DND-41 (cell line): ENCODE measurements at regions not wholly inside any gene's neighbourhood (a gene's known extent, or its start where the extent isn't known, plus 50 kb on each side); places are given as distances from the start of the nearest gene placed in this dataset.
"Not testable (repeated sequence)": the region's sequence is repeated elsewhere in the genome, so short reads cannot be mapped to it uniquely, and the experiment has no call there.

ENCODE experiments used
- ATAC-seq: fragments of 200-7000 bp; cut with Tn5 transposase; 3 replicates; pipeline ENCODE4 v1.9.1; 2021; ENCODE audit warnings: low read depth; ENCODE audit not compliant: insufficient read depth
- DNase-seq: peaks from one replicate; pipeline ENCODE4 v3.0.0-alpha.2; 2020
- H2AFZ ChIP-seq: 2 replicates; pipeline ENCODE4 v1.6.0; 2012; ENCODE audit warnings: low read depth, low read length
- H3K27ac ChIP-seq: 2 replicates; pipeline ENCODE4 v1.5.1; 2012; ENCODE audit warnings: low read length, inconsistent platforms
- H3K27me3 ChIP-seq: fragments of 200-600 bp; sonication (generic); 2 replicates; pipeline ENCODE4 v1.6.0; 2012; ENCODE audit warnings: low read length, mild to moderate bottlenecking, inconsistent platforms; ENCODE audit not compliant: insufficient read depth, poor library complexity
- H3K36me3 ChIP-seq: 2 replicates; pipeline ENCODE4 v1.5.1; 2012; ENCODE audit warnings: low read length, inconsistent platforms; ENCODE audit not compliant: insufficient read depth
- H3K4me1 ChIP-seq: 2 replicates; pipeline ENCODE4 v1.5.1; 2012; ENCODE audit warnings: mild to moderate bottlenecking, low read length; ENCODE audit not compliant: insufficient read depth
- H3K4me2 ChIP-seq: 2 replicates; pipeline ENCODE4 v1.6.0; 2012; ENCODE audit warnings: mild to moderate bottlenecking, moderate library complexity, low read length, inconsistent platforms; ENCODE audit not compliant: insufficient read depth
- H3K4me3 ChIP-seq, 2 experiments: fragments of 200-600 bp in 1 of 2; shearing (Covaris generic) in 1 of 2; 2 replicates each; pipeline ENCODE4 v1.5.1; 2012 to 2016; ENCODE audit warnings: inconsistent platforms in 2 of 2, low read length in 2 of 2, mild to moderate bottlenecking in 2 of 2, low read depth in 1 of 2, moderate library complexity in 1 of 2
- H3K79me2 ChIP-seq: 2 replicates; pipeline ENCODE4 v1.6.0; 2012; ENCODE audit warnings: low read length, inconsistent platforms; ENCODE audit not compliant: insufficient read depth
- H3K9ac ChIP-seq: 2 replicates; pipeline ENCODE4 v1.6.0; 2012; ENCODE audit warnings: low read depth, mild to moderate bottlenecking, inconsistent platforms, low read length, moderate library complexity
- H3K9me3 ChIP-seq: 2 replicates; pipeline ENCODE4 v1.5.1; 2012; ENCODE audit warnings: low read length, moderate library complexity, mild to moderate bottlenecking, inconsistent platforms; ENCODE audit not compliant: insufficient read depth, severe bottlenecking
- H4K20me1 ChIP-seq: 2 replicates; pipeline ENCODE4 v1.6.0; 2012; ENCODE audit warnings: low read length; ENCODE audit not compliant: insufficient read depth
- EZH2 ChIP-seq: IDR thresholded peaks from 3 replicates; pipeline ENCODE4 v1.6.1; 2012; ENCODE audit warnings: borderline replicate concordance, low read depth, mild to moderate bottlenecking, moderate library complexity, low read length, inconsistent platforms; ENCODE audit not compliant: severe bottlenecking
- TF ChIP-seq, protein P1 (sequence below): IDR thresholded peaks from 2 replicates; pipeline ENCODE4 v1.5.1; 2012; ENCODE audit warnings: borderline replicate concordance, low read length, moderate library complexity, mild to moderate bottlenecking; ENCODE audit not compliant: poor library complexity, severe bottlenecking; ENCODE audit errors: extremely low read depth

DNA sequence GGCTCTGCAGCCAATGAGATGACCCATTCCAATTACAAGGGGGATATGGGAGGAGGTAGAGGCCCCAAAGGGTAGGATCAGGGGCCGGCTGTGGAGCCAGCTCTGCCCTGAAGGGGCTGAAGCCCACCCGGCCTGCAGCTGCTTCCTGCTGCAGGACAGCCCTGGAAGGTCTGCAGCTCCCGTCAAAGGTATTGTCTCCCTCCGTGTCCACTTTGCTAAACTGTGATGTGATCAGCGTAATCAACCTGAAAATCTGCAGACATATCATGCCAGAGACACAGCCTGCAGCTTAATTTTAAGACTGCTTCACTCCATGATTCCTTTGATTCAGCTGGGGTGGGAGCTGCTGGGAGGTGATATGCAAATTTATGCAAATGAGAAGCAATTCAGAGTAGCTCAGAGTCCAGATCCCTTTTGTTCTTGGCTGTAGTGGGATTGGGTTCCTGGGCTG lies 90.7 kb downstream of the GADD45G start:
- Histone ChIP-seq H3K4me2 (no peak overlapping the region), H3K27me3 (no peaks in the 10 kb centered on the region), H3K9me3 (no peaks in the 10 kb centered on the region), H2AFZ (no peak overlapping the region), H4K20me1 (no peaks in the 10 kb centered on the region), H3K27ac (no peak overlapping the region), H3K4me3 (no peak overlapping the region), H3K4me1 (peaks cover 10% of the 10 kb centered on the region), H3K9ac (no peak overlapping the region), H3K79me2 (no peaks in the 10 kb centered on the region), H3K36me3 (no peaks in the 10 kb centered on the region)
- TF ChIP-seq EZH2 = no peak
- TF ChIP-seq, protein P1, sequence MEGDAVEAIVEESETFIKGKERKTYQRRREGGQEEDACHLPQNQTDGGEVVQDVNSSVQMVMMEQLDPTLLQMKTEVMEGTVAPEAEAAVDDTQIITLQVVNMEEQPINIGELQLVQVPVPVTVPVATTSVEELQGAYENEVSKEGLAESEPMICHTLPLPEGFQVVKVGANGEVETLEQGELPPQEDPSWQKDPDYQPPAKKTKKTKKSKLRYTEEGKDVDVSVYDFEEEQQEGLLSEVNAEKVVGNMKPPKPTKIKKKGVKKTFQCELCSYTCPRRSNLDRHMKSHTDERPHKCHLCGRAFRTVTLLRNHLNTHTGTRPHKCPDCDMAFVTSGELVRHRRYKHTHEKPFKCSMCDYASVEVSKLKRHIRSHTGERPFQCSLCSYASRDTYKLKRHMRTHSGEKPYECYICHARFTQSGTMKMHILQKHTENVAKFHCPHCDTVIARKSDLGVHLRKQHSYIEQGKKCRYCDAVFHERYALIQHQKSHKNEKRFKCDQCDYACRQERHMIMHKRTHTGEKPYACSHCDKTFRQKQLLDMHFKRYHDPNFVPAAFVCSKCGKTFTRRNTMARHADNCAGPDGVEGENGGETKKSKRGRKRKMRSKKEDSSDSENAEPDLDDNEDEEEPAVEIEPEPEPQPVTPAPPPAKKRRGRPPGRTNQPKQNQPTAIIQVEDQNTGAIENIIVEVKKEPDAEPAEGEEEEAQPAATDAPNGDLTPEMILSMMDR = no peak
- DNase-seq = no peak
- ATAC-seq = no peak

DNA sequence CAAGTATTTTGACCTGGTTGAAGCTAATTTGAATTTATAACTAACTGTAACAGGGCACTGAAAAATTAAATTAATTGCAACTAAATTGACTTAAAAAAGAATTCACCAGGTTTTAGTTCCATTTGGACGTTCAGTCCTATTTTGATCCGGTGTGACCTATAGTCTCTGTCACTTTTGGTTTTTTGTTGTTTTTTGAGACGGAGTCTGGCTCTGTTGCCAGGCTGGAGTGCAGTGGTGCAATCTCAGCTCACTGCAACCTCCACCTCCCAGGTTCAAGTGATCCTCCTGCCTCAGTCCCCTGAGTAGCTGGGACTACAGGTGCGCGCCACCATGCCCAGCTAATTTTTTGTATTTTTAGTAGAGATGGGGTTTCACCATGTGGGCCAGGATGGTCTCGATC lies 91.2 kb downstream of the GADD45G start:
- not testable (repeated sequence) for H3K9ac ChIP-seq, H3K9me3 ChIP-seq, H3K79me2 ChIP-seq, H2AFZ ChIP-seq, H3K36me3 ChIP-seq, H3K27me3 ChIP-seq, H3K4me3 ChIP-seq, H3K4me2 ChIP-seq, H4K20me1 ChIP-seq, DNase-seq, H3K27ac ChIP-seq, ATAC-seq
- H3K4me1 ChIP-seq = peaks cover 15% of the 10 kb centered on the region

DNA sequence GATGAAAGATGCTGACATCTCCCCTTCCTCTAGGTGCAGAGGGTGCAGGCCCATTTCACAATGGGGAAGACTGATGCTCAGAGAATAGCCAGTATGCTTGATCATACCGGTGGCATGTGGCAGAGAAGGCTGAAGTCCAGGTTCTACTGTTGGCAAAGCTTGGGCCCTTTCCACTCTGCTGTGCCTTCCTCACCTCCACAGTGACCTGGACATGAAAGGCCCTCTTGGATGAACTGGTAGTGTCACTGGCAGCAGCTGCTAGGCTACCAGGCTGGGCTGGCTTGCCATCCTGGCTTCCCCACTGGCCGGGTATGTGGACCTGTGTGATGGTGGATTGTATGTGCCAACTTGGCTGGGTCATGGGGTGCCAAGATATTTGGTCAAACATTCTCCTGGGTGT lies 92.0 kb downstream of the GADD45G start:
- Histone ChIP-seq H3K79me2 (no peaks in the 10 kb centered on the region), H3K9me3 (no peaks in the 10 kb centered on the region), H3K27me3 (no peaks in the 10 kb centered on the region), H2AFZ (no peak overlapping the region), H3K36me3 (no peaks in the 10 kb centered on the region), H3K4me2 (no peak overlapping the region), H3K4me1 (peaks cover 23% of the 10 kb centered on the region), H3K9ac (no peak overlapping the region), H3K27ac (no peak overlapping the region), H3K4me3 (no peak overlapping the region), H4K20me1 (no peaks in the 10 kb centered on the region)
- TF ChIP-seq, protein P1 = no peak
- TF ChIP-seq EZH2 = no peak
- ATAC-seq = no peak
- no peak for DNase-seq

DNA sequence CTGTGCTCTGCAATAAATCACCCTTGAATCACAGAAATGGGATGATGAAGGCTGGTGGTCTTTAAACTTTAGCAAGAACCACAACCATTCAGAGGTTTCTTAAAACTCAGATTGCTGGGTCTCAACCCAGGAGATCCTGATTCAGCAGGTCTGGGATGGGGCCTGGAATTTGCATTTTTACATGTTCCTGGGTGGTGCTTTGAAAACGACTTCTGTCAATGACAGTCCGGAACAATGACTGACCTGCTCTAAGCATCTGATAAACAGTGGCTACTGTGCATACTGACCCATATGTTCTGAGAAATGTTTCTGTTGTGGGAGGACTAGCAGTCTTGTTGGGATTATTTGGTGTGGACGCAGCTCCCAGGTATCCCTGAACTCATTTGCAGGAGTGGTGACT lies 92.7 kb downstream of the GADD45G start:
- Histone ChIP-seq H3K79me2 (no peaks in the 10 kb centered on the region), H3K9ac (no peak overlapping the region), H2AFZ (no peak overlapping the region), H3K4me2 (no peak overlapping the region), H4K20me1 (no peaks in the 10 kb centered on the region), H3K9me3 (no peaks in the 10 kb centered on the region), H3K4me3 (no peak overlapping the region), H3K4me1 (peaks cover 31% of the 10 kb centered on the region), H3K27me3 (no peaks in the 10 kb centered on the region), H3K36me3 (no peaks in the 10 kb centered on the region), H3K27ac (no peak overlapping the region)
- no peak for DNase-seq
- no peak for TF ChIP-seq EZH2
- TF ChIP-seq, protein P1 = no peak
- ATAC-seq = no peak
